ENCODE measurements at regions not wholly inside any gene's neighbourhood (a gene's known extent, or its start where the extent isn't known, plus 50 kb on each side); places are given as distances from the start of the nearest gene placed in this dataset.

DNA sequence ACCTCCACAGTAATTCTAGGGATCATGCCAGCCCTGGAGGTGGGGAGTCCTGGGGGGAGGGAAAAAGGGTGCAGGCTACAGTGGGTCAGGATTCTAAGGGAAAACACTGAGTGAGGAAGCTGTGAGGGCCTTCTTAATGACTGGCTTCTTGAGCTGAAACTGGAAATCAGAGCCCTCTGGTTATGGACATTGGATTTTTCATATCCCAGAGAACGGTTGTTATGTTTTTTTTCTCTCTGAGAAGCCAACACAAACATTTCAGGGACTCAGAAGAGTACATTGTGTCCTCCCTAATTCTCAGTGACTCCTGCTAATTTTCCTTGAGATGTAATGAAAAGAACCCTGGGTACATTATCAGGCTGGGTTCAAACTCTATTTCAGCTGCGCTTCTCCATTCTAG is 162.4 kb upstream of the PRDX4 start:
- TF ChIP-seq, protein P1, sequence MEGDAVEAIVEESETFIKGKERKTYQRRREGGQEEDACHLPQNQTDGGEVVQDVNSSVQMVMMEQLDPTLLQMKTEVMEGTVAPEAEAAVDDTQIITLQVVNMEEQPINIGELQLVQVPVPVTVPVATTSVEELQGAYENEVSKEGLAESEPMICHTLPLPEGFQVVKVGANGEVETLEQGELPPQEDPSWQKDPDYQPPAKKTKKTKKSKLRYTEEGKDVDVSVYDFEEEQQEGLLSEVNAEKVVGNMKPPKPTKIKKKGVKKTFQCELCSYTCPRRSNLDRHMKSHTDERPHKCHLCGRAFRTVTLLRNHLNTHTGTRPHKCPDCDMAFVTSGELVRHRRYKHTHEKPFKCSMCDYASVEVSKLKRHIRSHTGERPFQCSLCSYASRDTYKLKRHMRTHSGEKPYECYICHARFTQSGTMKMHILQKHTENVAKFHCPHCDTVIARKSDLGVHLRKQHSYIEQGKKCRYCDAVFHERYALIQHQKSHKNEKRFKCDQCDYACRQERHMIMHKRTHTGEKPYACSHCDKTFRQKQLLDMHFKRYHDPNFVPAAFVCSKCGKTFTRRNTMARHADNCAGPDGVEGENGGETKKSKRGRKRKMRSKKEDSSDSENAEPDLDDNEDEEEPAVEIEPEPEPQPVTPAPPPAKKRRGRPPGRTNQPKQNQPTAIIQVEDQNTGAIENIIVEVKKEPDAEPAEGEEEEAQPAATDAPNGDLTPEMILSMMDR (IDR thresholded peaks at IDR 0.05), result no peak
- no peak for TF ChIP-seq POLR2A (IDR thresholded peaks at IDR 0.05)

All from breast epithelium (tissue), 3 donors.